ENCODE measurements at regions not wholly inside any gene's neighbourhood (a gene's known extent, or its start where the extent isn't known, plus 50 kb on each side); places are given as distances from the start of the nearest gene placed in this dataset.
"Not testable (repeated sequence)": the region's sequence is repeated elsewhere in the genome, so short reads cannot be mapped to it uniquely, and the experiment has no call there.

DNA sequence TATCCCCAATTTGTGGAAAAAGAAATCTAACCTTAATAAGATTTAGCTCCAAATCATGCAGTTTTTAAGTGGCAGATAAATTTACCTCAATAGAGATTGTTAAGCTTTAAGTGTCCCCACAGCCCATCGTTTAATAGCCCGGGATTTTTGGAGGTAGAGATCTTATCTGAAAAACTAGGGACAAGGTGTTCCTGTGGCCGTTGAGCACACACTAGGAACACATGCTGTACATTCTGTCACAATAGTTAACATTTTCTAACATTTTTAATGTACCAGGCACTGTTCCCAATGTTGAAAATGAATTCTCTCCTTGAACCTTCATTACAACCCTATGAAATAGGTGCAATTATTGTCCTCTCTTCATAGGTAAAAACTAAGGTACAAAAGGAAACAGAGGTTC is 85.7 kb upstream of the PLD5 start:
- TF ChIP-seq, protein P1, sequence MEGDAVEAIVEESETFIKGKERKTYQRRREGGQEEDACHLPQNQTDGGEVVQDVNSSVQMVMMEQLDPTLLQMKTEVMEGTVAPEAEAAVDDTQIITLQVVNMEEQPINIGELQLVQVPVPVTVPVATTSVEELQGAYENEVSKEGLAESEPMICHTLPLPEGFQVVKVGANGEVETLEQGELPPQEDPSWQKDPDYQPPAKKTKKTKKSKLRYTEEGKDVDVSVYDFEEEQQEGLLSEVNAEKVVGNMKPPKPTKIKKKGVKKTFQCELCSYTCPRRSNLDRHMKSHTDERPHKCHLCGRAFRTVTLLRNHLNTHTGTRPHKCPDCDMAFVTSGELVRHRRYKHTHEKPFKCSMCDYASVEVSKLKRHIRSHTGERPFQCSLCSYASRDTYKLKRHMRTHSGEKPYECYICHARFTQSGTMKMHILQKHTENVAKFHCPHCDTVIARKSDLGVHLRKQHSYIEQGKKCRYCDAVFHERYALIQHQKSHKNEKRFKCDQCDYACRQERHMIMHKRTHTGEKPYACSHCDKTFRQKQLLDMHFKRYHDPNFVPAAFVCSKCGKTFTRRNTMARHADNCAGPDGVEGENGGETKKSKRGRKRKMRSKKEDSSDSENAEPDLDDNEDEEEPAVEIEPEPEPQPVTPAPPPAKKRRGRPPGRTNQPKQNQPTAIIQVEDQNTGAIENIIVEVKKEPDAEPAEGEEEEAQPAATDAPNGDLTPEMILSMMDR (IDR thresholded peaks at IDR 0.05), result no peak
- Histone ChIP-seq H3K27me3 (ENCODE audit: control insufficient read depth in 1 of 2, insufficient read depth in 2 of 2, low read length in 2 of 2) (no peaks in the 10 kb centered on the region), H3K4me3 (ENCODE audit: low read length) (no peak overlapping the region), H3K4me1 (ENCODE audit: insufficient read depth, low read length) (no peaks in the 10 kb centered on the region), H3K27ac (ENCODE audit: low read depth in 1 of 2, low read length in 2 of 2) (no peak overlapping the region), H3K36me3 (ENCODE audit: insufficient read depth, low read length) (no peaks in the 10 kb centered on the region), H3K9me3 (ENCODE audit: control insufficient read depth in 1 of 2, insufficient read depth in 1 of 2, low read length in 2 of 2) (no peaks in the 10 kb centered on the region)
- POLR2A ChIA-PET, result no interaction called here
- H3K36me3 Mint-ChIP-seq (ENCODE audit: low read depth), result no peaks in the 10 kb centered on the region
- intact Hi-C loops (cut with DNase I, micrococcal nuclease), result loop anchor here in 1 of 2 experiments (5.0 kb wide), 1 partner anchor 1308 kb away; no protein-coding TSS in a partner anchor
- peaks cover 4% of the 10 kb centered on the region for H3K27me3 Mint-ChIP-seq
- ATAC-seq (ENCODE audit: poor library complexity), result no peak
- H3K4me3 Mint-ChIP-seq, result no peak overlapping the region
- no peaks in the 10 kb centered on the region for H3K4me1 Mint-ChIP-seq (ENCODE audit: low read depth)
- no peak for DNase-seq
- CTCF ChIA-PET, result no interaction called here
- H3K27ac Mint-ChIP-seq, result no peak overlapping the region
- no peaks in the 10 kb centered on the region for H3K9me3 Mint-ChIP-seq

DNA sequence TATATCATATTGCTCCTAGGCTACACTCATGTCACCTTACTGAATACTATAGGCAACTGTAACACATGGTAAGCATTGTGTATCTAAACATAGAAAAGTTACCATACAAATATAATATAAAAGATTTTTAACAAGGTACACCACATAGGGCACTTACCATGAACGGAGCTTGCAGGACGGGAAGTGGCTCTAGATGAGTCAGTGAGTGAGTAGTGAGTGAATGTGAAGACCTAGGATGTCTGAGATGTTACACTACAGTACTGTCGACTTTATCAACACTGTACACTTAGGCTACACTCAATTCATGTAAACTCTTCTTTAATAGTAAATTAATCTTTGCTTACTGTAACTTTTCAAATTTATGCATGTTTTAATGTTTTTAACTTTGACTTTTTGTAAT is 81.0 kb upstream of the PLD5 start:
- CTCF ChIA-PET, result no interaction called here
- Histone ChIP-seq H3K4me3 (ENCODE audit: low read length) (no peak overlapping the region), H3K4me1 (ENCODE audit: insufficient read depth, low read length) (no peaks in the 10 kb centered on the region), H3K9me3 (ENCODE audit: control insufficient read depth in 1 of 2, insufficient read depth in 1 of 2, low read length in 2 of 2) (peaks cover 0 to 7% of the 10 kb centered on the region in 2 experiments), H3K36me3 (ENCODE audit: insufficient read depth, low read length) (no peaks in the 10 kb centered on the region), H3K27ac (ENCODE audit: low read depth in 1 of 2, low read length in 2 of 2) (no peak overlapping the region), H3K27me3 (ENCODE audit: control insufficient read depth in 1 of 2, insufficient read depth in 2 of 2, low read length in 2 of 2) (no peaks in the 10 kb centered on the region)
- TF ChIP-seq, protein P1 (IDR thresholded peaks at IDR 0.05), result no peak
- intact Hi-C loops (cut with DNase I, micrococcal nuclease), result no loop called here
- Mint-ChIP-seq H3K4me3 (no peak overlapping the region), H3K4me1 (ENCODE audit: low read depth) (no peaks in the 10 kb centered on the region), H3K36me3 (ENCODE audit: low read depth) (no peaks in the 10 kb centered on the region), H3K9me3 (no peaks in the 10 kb centered on the region), H3K27ac (no peak overlapping the region), H3K27me3 (peaks cover 4% of the 10 kb centered on the region)
- DNase-seq (no peak), ATAC-seq (ENCODE audit: poor library complexity) (no peak)
- POLR2A ChIA-PET, result no interaction called here

DNA sequence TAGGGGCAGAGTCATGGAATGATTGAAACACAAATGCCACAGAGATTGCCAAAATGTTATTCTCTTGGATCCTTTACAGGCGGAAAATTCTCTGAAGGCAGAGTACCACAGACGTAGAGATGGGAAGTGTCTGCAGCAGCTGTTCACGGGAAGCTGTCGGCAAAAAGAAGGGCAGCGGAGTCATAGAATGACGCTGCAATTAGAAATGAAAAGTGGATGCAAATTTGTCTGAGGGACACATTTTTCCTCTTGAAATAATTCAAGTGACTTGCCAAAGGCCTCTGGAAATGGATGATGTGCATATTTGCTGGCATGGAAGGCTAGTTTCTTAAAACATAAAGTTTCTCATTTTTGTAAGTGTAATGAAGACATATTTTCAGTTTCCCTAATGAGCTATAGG is 77.5 kb upstream of the PLD5 start:
- no peak overlapping the region for H3K4me3 ChIP-seq (ENCODE audit: low read length)
- no peaks in the 10 kb centered on the region for H3K4me1 Mint-ChIP-seq (ENCODE audit: low read depth)
- no peak for ATAC-seq (ENCODE audit: poor library complexity)

DNA sequence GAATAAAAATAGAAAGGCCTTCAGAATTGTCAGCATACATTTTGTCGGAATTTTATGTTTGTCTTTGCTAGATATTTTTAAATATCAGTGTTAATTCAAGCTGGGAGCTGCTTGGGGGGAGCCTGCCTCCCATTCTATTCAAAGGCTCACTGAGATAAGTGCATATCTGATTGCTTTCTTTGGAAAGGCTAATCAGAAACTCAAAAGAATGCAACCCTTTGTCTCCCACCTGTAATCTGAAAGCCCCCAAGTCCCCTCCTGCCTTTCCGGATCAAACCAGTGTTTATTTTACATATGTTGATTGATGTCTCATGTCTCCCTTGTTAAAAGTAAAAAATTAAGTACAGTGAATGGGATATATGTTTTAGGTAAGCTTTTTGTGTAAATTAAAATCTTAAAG is 69.3 kb upstream of the PLD5 start:
- H3K9me3 Mint-ChIP-seq, result peaks cover 15% of the 10 kb centered on the region
- ATAC-seq (ENCODE audit: poor library complexity); H3K27me3 Mint-ChIP-seq; H3K4me3 Mint-ChIP-seq; H3K27ac Mint-ChIP-seq; H3K36me3 Mint-ChIP-seq (ENCODE audit: low read depth); CTCF ChIA-PET; H3K4me3 ChIP-seq (ENCODE audit: low read length); H3K9me3 ChIP-seq (ENCODE audit: control insufficient read depth in 1 of 2, insufficient read depth in 1 of 2, low read length in 2 of 2); H3K36me3 ChIP-seq (ENCODE audit: insufficient read depth, low read length); H3K27me3 ChIP-seq (ENCODE audit: control insufficient read depth in 1 of 2, insufficient read depth in 2 of 2, low read length in 2 of 2); POLR2A ChIA-PET; intact Hi-C loops (cut with DNase I, micrococcal nuclease); H3K4me1 ChIP-seq (ENCODE audit: insufficient read depth, low read length); DNase-seq; H3K4me1 Mint-ChIP-seq (ENCODE audit: low read depth); H3K27ac ChIP-seq (ENCODE audit: low read depth in 1 of 2, low read length in 2 of 2): not testable (repeated sequence)

More for the DNA sequence above, 77.5 kb upstream of the PLD5 start:
- peaks cover 7 to 9% of the 10 kb centered on the region in 2 experiments for H3K9me3 ChIP-seq (ENCODE audit: control insufficient read depth in 1 of 2, insufficient read depth in 1 of 2, low read length in 2 of 2)
- intact Hi-C loops (cut with DNase I, micrococcal nuclease), result no loop called here
- Mint-ChIP-seq H3K36me3 (ENCODE audit: low read depth) (no peaks in the 10 kb centered on the region), H3K9me3 (peaks cover 8% of the 10 kb centered on the region), H3K27me3 (no peaks in the 10 kb centered on the region), H3K4me3 (no peak overlapping the region), H3K27ac (no peak overlapping the region)
- no peaks in the 10 kb centered on the region for H3K36me3 ChIP-seq (ENCODE audit: insufficient read depth, low read length)
- no peaks in the 10 kb centered on the region for H3K27me3 ChIP-seq (ENCODE audit: control insufficient read depth in 1 of 2, insufficient read depth in 2 of 2, low read length in 2 of 2)
- TF ChIP-seq, protein P1 (IDR thresholded peaks at IDR 0.05), result no peak
- CTCF ChIA-PET, result no interaction called here
- POLR2A ChIA-PET, result no interaction called here
- H3K27ac ChIP-seq (ENCODE audit: low read depth in 1 of 2, low read length in 2 of 2), result no peak overlapping the region
- no peaks in the 10 kb centered on the region for H3K4me1 ChIP-seq (ENCODE audit: insufficient read depth, low read length)
- DNase-seq, result no peak

Measured in CD4-positive, alpha-beta T cell (primary cell).